Vagina (tissue), 2 donors: ENCODE measurements at regions not wholly inside any gene's neighbourhood (a gene's known extent, or its start where the extent isn't known, plus 50 kb on each side); places are given as distances from the start of the nearest gene placed in this dataset.

Experiments
- CTCF ChIP-seq, 3 experiments: fragments of 450-650 bp in 2 of 3; fragments of 200-600 bp in 1 of 3; sonication (generic) in 1 of 3; IDR thresholded peaks; one replicate each; pipeline ENCODE4 v1.5.1; 2017 to 2019; ENCODE audit warnings: antibody characterized with exemption in 3 of 3, mild to moderate bottlenecking in 2 of 3, moderate library complexity in 2 of 3
- POLR2A ChIP-seq, 2 donors: fragments of 450-650 bp; IDR thresholded peaks; one replicate each; pipeline ENCODE4 v1.6.1; 2017; ENCODE audit warnings: antibody characterized with exemption in 2 of 2, mild to moderate bottlenecking in 2 of 2, moderate library complexity in 2 of 2
- POLR2AphosphoS5 ChIP-seq, 2 donors: sonication (generic); formaldehyde crosslinking; IDR thresholded peaks; one replicate each; pipeline ENCODE4 v1.9.0; 2017; ENCODE audit warnings: antibody characterized with exemption in 2 of 2, mild to moderate bottlenecking in 2 of 2, low read depth in 1 of 2; ENCODE audit not compliant: insufficient read depth in 1 of 2

- no peak for TF ChIP-seq CTCF (IDR thresholded peaks at IDR 0.05)
- no peak for TF ChIP-seq POLR2A (IDR thresholded peaks at IDR 0.05)
- TF ChIP-seq POLR2AphosphoS5 (IDR thresholded peaks at IDR 0.05; ENCODE audit: insufficient read depth in 1 of 2, low read depth in 1 of 2), result no peak
Observed at GRCh38 chrX:99795495-99795894, 614.6 kb downstream of the PCDH19 start.
